ENCODE measurements at regions not wholly inside any gene's neighbourhood (a gene's known extent, or its start where the extent isn't known, plus 50 kb on each side); places are given as distances from the start of the nearest gene placed in this dataset.

- no peak for DNase-seq (ENCODE audit: extremely low read depth in 1 of 2, low read depth in 1 of 2)
Observed at GRCh38 chr3:31482493-31483200, 50.1 kb upstream of the STT3B start.
